Mucosa of descending colon (tissue), 3 donors: ENCODE measurements at regions not wholly inside any gene's neighbourhood (a gene's known extent, or its start where the extent isn't known, plus 50 kb on each side); places are given as distances from the start of the nearest gene placed in this dataset.

Experiments
- ATAC-seq: fragments of 200-7000 bp; cut with Tn5 transposase; one replicate; pipeline ENCODE4 v1.9.1; 2020; ENCODE audit warnings: mild to moderate bottlenecking, moderate library complexity
- DNase-seq, 3 donors: peaks; one replicate each; pipeline ENCODE4 v3.0.0-alpha.2; 2020
- H3K36me3 ChIP-seq: fragments of 200-600 bp; one replicate; pipeline ENCODE4 v1.8.0; 2021; ENCODE audit warnings: low read depth, mild to moderate bottlenecking
- H3K4me1 ChIP-seq: fragments of 200-600 bp; one replicate; pipeline ENCODE4 v1.8.0; 2021; ENCODE audit warnings: low read depth, mild to moderate bottlenecking
- H3K4me3 ChIP-seq: fragments of 200-600 bp; one replicate; pipeline ENCODE4 v1.8.0; 2021; ENCODE audit warnings: mild to moderate bottlenecking
- H3K9me3 ChIP-seq: fragments of 200-600 bp; one replicate; pipeline ENCODE4 v1.8.0; 2021; ENCODE audit warnings: mild to moderate bottlenecking
- intact Hi-C, 2 donors: fragments of 100-400 bp; cut with DNase I in 1 of 2; cut with micrococcal nuclease in 1 of 2; formaldehyde crosslinking; loops; one replicate each; pipeline versions ENCODE4 v1.11.0 to v1.11.1; 2022; cut with DNase I, micrococcal nuclease
- TF ChIP-seq, protein P1 (sequence below): fragments of 200-600 bp; IDR thresholded peaks from one replicate; pipeline ENCODE4 v1.8.0; 2022; ENCODE audit warnings: antibody characterized with exemption, mild to moderate bottlenecking
- donor health status: DM: no; HTN: no; CAD: no; lungs with moderate emphysema.
- donor health status: DM: no; HTN: no; CAD: no.
- donor health status: DM: no; HTN: yes; CAD: no.

DNA sequence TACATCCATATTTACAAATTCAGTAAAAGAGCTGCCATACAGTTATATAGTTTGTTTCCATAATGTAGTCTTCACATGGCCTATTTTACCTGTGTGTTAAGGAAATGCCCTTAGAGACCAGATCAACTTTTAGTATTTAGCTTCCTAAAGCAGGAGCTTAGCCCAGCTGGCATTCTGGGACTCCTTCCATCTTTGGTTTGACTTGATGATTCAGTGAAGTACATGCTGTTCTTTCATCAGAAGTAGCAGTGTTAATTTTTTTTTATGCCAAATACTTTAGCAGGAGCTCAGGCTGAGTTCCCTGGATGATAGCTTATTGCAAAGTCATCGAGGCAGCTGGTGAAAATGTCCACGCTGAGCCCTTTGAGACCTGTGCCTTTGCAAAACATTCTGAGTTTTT lies 101.0 kb downstream of the FOXG1 start:
- DNase-seq (no peak), ATAC-seq (no peak)
- no peak overlapping the region for H3K4me3 ChIP-seq
- TF ChIP-seq, protein P1, sequence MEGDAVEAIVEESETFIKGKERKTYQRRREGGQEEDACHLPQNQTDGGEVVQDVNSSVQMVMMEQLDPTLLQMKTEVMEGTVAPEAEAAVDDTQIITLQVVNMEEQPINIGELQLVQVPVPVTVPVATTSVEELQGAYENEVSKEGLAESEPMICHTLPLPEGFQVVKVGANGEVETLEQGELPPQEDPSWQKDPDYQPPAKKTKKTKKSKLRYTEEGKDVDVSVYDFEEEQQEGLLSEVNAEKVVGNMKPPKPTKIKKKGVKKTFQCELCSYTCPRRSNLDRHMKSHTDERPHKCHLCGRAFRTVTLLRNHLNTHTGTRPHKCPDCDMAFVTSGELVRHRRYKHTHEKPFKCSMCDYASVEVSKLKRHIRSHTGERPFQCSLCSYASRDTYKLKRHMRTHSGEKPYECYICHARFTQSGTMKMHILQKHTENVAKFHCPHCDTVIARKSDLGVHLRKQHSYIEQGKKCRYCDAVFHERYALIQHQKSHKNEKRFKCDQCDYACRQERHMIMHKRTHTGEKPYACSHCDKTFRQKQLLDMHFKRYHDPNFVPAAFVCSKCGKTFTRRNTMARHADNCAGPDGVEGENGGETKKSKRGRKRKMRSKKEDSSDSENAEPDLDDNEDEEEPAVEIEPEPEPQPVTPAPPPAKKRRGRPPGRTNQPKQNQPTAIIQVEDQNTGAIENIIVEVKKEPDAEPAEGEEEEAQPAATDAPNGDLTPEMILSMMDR = no peak
- intact Hi-C loops = no loop called here
- H3K9me3 ChIP-seq = peaks cover 20% of the 10 kb centered on the region
- no peaks in the 10 kb centered on the region for H3K36me3 ChIP-seq
- H3K4me1 ChIP-seq = no peaks in the 10 kb centered on the region

DNA sequence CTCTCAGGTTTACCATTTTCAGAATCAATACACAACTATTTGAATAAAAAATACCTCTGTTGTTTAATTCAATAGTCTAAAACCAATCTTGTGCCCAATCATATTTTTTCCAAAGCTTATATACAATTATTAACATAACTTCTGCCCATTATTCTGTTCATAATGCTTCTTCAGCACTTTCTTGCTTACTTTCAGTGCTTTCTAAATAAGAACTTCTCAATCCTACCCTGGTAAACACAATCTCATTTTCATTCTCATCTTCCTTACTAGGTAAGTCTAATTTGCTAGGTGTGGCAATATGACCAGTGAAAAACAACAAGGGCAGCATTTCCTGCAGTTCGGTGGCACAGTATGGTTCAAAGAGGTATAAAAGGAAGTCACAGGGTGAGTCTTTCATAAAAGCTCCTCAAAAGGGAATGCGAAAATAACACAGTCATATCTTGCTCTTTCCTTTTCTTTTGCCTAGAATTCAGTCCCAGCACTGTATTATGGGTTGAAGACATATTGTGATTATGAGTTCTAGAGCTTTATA lies 103.5 kb downstream of the FOXG1 start:
- H3K9me3 ChIP-seq = peaks cover 15% of the 10 kb centered on the region
- DNase-seq = no peak
- no peaks in the 10 kb centered on the region for H3K4me1 ChIP-seq
- ATAC-seq = no peak
- H3K36me3 ChIP-seq = no peaks in the 10 kb centered on the region
- H3K4me3 ChIP-seq = no peak overlapping the region
- intact Hi-C loops = no loop called here
- TF ChIP-seq, protein P1 = no peak

DNA sequence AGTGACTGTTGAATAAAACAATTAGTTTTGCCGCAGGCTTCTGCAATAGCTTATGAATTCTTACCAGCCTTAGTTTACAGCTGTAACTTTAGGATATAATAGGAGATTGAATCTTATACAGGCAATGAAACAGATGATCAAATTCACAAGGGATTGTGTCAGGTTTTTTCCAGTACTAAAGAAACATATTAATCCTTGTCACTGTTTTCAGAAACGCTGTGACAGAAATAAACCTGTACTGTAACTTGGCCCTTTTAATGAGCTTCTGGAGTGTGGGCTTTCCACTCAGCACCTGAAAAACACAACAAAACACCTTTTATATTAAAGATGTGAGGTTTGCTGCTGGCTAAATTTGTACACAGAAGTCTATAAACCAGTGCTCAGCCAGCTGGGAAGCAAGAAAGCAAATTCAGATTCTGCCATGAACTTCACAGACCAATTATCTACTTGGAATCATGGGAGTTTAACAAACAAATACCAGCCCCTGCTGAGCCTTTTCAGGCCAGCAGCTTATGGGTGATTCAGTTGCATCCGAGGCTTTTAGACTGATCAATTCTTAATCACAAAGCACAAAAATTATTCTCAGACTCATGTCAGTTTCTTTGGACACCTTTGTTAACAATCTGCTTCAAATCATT lies 109.5 kb downstream of the FOXG1 start:
- intact Hi-C loops = no loop called here
- H3K36me3 ChIP-seq = no peaks in the 10 kb centered on the region
- ATAC-seq (no peak), DNase-seq (no peak)
- H3K4me3 ChIP-seq = no peak overlapping the region
- H3K4me1 ChIP-seq = no peaks in the 10 kb centered on the region
- H3K9me3 ChIP-seq = peaks cover 5% of the 10 kb centered on the region
- TF ChIP-seq, protein P1 = no peak

DNA sequence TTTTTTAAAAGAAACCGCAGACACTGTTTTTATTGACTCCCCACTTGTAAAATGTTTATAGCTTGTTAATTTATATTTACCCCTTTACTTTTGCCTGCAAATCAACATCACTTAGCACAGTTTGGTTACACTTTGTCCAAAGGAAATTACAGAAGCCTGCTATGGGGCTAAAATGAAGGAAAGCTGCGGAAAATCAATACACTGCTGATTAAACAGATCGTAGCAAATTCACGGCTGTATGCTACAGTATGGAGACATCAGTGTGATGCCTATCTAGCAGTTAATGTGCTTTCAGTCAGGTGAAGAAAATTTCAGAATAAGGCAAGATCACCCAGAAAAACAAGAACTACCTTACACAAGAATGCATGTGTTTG lies 110.0 kb downstream of the FOXG1 start:
- DNase-seq = no peak
- Histone ChIP-seq H3K4me1 (no peaks in the 10 kb centered on the region), H3K4me3 (no peak overlapping the region), H3K9me3 (peaks cover 3% of the 10 kb centered on the region), H3K36me3 (no peaks in the 10 kb centered on the region)
- no peak for ATAC-seq
- intact Hi-C loops = no loop called here
- TF ChIP-seq, protein P1 = no peak

DNA sequence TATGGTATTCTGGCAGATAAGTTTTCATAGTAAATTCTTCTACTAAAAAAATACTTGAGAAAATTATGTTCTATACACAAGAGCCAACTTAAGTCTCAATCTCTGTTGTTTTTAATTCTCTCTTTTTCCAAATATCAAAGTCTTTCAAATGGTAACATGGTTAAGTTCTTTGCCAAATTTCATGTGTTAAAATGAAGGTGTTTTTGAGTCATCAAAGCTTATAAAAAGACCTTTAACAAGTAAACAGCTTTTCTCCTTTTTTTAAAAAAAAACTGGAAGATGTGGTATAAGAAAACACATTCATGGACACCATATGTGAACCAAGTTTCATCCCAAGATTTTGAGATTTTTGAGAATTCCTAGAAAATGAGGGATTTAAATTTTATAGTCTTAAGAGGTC lies 111.3 kb downstream of the FOXG1 start:
- Histone ChIP-seq H3K9me3 (no peaks in the 10 kb centered on the region), H3K4me1 (no peaks in the 10 kb centered on the region), H3K4me3 (no peak overlapping the region), H3K36me3 (no peaks in the 10 kb centered on the region)
- DNase-seq = no peak
- no peak for ATAC-seq
- TF ChIP-seq, protein P1 = no peak
- intact Hi-C loops = no loop called here

DNA sequence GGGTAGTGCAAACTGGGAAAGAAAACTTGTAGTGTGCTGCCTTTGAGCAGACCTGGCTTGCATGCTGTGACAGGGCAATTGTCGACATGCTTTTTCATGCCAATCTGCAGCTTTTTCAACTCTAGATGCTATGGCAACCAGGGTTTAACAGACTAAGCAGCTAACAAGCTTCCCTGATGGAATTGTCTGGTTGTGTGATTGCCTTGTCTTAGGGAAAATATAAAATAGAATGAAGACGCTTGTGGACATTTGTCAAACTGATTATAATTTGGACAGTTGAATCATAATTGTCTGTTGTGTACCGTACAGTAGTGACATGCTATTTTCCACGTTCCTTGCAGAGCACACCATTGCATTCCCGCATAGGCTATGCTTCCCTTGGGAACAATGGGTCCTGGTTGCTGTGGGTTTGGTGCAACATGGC lies 113.0 kb downstream of the FOXG1 start:
- Histone ChIP-seq H3K36me3 (no peaks in the 10 kb centered on the region), H3K9me3 (no peaks in the 10 kb centered on the region), H3K4me1 (no peaks in the 10 kb centered on the region), H3K4me3 (no peak overlapping the region)
- no peak for DNase-seq
- intact Hi-C loops = no loop called here
- TF ChIP-seq, protein P1 = no peak
- no peak for ATAC-seq
